Astrocyte (in vitro differentiated cells and primary cell): ENCODE measurements at regions not wholly inside any gene's neighbourhood (a gene's known extent, or its start where the extent isn't known, plus 50 kb on each side); places are given as distances from the start of the nearest gene placed in this dataset.

Experiments
- CTCF ChIP-seq: IDR thresholded peaks from 2 replicates; pipeline ENCODE4 v1.5.1; 2011; ENCODE audit warnings: low read depth, mild to moderate bottlenecking, inconsistent platforms, low read length, moderate library complexity; ENCODE audit not compliant: insufficient read depth
- EZH2 ChIP-seq: IDR thresholded peaks from 2 replicates; pipeline ENCODE4 v1.6.1; 2012; ENCODE audit warnings: mild to moderate bottlenecking, low read length, inconsistent platforms; ENCODE audit not compliant: insufficient read depth

- TF ChIP-seq CTCF, result no peak
- TF ChIP-seq EZH2, result no peak
These were observed 377.7 kb upstream of the MGMT start for GRCh38 chr10:129089341-129089740.
